GM19193 (cell line): ENCODE measurements at regions not wholly inside any gene's neighbourhood (a gene's known extent, or its start where the extent isn't known, plus 50 kb on each side); places are given as distances from the start of the nearest gene placed in this dataset.

Experiments used
- POLR2A ChIP-seq: IDR thresholded peaks from 4 replicates; pipeline ENCODE4 v1.6.1; 2011; ENCODE audit not compliant: insufficient read depth, insufficient read length; ENCODE audit errors: extremely low read depth

GRCh38 chr12:85688837-85689236 is 147.4 kb downstream of the RASSF9 start:
- no peak for TF ChIP-seq POLR2A

GRCh38 chr12:85690146-85690545 is 146.1 kb downstream of the RASSF9 start:
- TF ChIP-seq POLR2A, result no peak

- TF ChIP-seq POLR2A, result no peak
Observed at GRCh38 chr12:85693093-85693665, 143.0 kb downstream of the RASSF9 start.

- TF ChIP-seq POLR2A, result no peak
Observed at GRCh38 chr12:85695097-85695715, 141.0 kb downstream of the RASSF9 start.

- no peak for TF ChIP-seq POLR2A
Observed at GRCh38 chr12:85697003-85697402, 139.2 kb downstream of the RASSF9 start.

GRCh38 chr12:85698937-85699336 is 137.3 kb downstream of the RASSF9 start:
- TF ChIP-seq POLR2A, result no peak

GRCh38 chr12:85708775-85709174 is 127.4 kb downstream of the RASSF9 start:
- no peak for TF ChIP-seq POLR2A

GRCh38 chr12:85711735-85712390 is 124.3 kb downstream of the RASSF9 start:
- TF ChIP-seq POLR2A, result no peak

GRCh38 chr12:85713373-85713772 is 122.8 kb downstream of the RASSF9 start:
- TF ChIP-seq POLR2A, result no peak

GRCh38 chr12:85714425-85714824 is 121.8 kb downstream of the RASSF9 start:
- TF ChIP-seq POLR2A, result no peak

- TF ChIP-seq POLR2A, result no peak
Observed at GRCh38 chr12:85720308-85721033, 115.7 kb downstream of the RASSF9 start.

- TF ChIP-seq POLR2A, result no peak
Observed at GRCh38 chr12:85725991-85726390, 110.2 kb downstream of the RASSF9 start.

- TF ChIP-seq POLR2A, result no peak
Observed at GRCh38 chr12:85733221-85733840, 102.9 kb downstream of the RASSF9 start.

- no peak for TF ChIP-seq POLR2A
Observed at GRCh38 chr12:85733984-85734383, 102.2 kb downstream of the RASSF9 start.

GRCh38 chr12:85740186-85740585 is 96.0 kb downstream of the RASSF9 start:
- TF ChIP-seq POLR2A, result no peak
